Ovary (tissue), 3 donors: ENCODE measurements at regions not wholly inside any gene's neighbourhood (a gene's known extent, or its start where the extent isn't known, plus 50 kb on each side); places are given as distances from the start of the nearest gene placed in this dataset.

ENCODE experiments used
- CTCF ChIP-seq, 3 donors: fragments of 450-650 bp in 2 of 3; fragments of 200-600 bp in 1 of 3; IDR thresholded peaks; one replicate each; pipeline versions ENCODE4 v1.5.1 to v1.8.0; 2016 to 2022; ENCODE audit warnings: antibody characterized with exemption in 3 of 3, mild to moderate bottlenecking in 1 of 3
- EP300 ChIP-seq: sonication (generic); formaldehyde crosslinking; IDR thresholded peaks from one replicate; pipeline ENCODE4 v1.6.1; 2017; ENCODE audit warnings: antibody characterized with exemption
- POLR2A ChIP-seq: fragments of 450-650 bp; IDR thresholded peaks from one replicate; pipeline ENCODE4 v1.6.1; 2017; ENCODE audit warnings: antibody characterized with exemption, mild to moderate bottlenecking, moderate library complexity
- donor health status: DM: no; HTN: no; CAD: no.

DNA sequence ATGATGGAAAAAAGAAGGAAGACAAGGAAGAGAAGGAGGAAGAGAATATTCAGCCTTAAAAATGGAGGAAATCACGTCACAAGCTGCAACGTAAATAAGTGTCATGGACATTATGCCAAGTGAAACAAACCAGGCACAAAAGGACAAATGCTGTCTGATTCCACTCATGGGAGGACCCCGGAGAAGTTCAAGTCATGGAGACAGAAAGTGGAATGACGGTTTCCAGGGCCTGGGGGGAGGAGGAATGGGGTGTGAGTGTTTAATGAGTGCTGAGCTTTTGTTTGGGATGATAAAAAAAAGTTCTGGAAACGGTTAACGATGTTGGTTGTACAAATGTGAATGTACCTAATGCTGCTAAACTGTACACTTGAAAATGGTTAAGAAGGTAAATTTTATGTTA lies 439.5 kb downstream of the GADD45G start:
- TF ChIP-seq POLR2A (no peak), CTCF (IDR thresholded peaks at IDR 0.05) (no peak), EP300 (no peak)
